HG03097 (cell line): ENCODE measurements at regions not wholly inside any gene's neighbourhood (a gene's known extent, or its start where the extent isn't known, plus 50 kb on each side); places are given as distances from the start of the nearest gene placed in this dataset.
"Not testable (repeated sequence)": the region's sequence is repeated elsewhere in the genome, so short reads cannot be mapped to it uniquely, and the experiment has no call there.

Experiments used
- ATAC-seq: cut with Tn5 transposase; IDR thresholded peaks from one replicate; pipeline ENCODE4 v1.9.1; 2021; ENCODE audit not compliant: unreplicated experiment, low FRiP score

DNA sequence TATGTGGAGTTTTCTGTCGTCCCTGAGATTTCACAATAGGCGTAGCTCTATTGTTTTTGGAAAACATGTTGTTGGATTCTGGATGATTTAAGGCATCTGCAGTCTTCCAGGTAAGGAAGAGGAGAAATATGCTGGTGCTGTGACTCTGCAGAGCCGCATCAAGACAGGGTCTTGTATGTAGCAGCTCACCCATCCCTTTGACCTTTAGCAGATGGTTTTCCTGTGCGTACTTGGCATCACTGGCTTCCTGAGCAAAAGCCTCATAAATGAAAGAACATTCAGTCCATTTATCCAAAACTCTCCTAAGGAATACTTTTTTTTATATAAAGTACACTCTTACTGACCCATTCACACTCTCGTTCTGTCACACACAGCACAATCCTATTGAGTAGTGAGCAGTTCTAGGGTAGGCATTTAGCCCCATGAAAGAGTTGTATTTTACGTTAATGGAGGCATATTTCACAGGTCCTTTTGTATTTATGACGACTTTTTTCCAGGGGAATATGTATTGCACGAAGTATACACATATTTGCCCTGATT lies 443.9 kb downstream of the STK39 start:
- ATAC-seq, result no peak

DNA sequence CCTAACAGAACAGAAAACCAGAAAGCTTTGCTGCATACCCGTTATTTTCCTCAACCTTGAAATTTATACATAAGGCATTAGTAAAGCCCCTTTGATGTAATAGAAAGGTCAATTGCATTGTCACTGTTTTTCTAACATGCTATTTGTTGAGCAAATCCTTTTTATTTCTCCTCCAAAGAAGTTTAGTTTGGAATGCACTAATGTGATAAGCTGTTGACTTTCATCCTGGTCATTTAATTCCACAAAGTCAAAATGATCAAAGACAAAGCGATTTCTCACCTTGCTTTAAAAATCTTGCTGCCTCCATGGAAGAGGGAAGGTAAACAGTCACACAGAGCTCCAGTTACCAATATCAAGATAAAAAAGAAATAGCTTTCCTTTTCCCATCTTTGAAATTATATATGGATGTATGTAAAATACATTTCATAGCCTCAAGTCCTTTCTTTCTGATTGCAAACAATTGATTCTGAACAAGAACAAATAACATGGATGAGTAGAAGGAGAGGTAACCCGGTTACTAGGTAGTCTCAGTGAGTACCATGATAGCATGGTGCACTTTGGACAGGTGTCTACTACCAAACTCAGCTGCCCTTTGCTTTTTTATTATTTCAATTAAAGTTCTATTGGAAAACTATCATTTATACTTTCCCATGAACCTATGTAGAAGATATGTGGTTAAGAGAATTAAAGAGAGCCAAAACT lies 452.7 kb downstream of the STK39 start:
- no peak for ATAC-seq

DNA sequence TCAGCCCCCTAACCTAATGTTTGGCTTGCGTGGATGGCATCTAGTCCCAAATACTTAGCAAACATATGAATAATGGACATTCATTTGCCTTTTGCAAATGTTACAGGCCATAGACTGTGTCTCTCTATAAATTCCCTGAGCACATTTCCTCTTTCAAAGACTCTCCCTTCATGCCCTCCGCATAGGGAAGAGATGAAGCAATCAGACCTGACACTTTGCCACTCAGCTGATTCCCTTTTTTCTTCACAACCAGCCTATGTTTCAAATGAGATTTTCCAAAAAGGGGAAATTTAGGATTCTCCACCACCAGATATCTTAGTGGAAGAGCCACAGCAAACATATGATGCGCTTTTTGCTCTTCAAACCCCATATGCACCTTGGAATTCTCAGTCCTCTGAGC lies 453.7 kb downstream of the STK39 start:
- no peak for ATAC-seq

DNA sequence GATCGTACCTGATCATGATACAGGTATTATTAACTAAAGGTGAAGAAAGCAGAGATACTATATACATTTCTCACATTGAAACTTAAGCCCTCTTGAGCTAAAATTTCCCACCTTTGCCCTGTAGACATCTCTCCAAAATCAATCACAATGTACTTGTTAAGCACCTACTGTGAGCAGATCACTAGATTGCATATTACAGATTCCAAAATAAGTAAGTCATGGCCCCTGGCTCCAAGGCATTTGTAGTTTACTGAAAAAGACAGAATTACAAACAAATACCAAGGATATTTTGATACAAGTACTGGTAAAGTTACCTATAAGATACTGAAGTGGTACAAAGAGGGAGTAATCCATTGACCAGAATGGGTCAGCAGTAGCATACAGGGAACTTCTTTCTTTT lies 455.3 kb downstream of the STK39 start:
- ATAC-seq, result no peak

DNA sequence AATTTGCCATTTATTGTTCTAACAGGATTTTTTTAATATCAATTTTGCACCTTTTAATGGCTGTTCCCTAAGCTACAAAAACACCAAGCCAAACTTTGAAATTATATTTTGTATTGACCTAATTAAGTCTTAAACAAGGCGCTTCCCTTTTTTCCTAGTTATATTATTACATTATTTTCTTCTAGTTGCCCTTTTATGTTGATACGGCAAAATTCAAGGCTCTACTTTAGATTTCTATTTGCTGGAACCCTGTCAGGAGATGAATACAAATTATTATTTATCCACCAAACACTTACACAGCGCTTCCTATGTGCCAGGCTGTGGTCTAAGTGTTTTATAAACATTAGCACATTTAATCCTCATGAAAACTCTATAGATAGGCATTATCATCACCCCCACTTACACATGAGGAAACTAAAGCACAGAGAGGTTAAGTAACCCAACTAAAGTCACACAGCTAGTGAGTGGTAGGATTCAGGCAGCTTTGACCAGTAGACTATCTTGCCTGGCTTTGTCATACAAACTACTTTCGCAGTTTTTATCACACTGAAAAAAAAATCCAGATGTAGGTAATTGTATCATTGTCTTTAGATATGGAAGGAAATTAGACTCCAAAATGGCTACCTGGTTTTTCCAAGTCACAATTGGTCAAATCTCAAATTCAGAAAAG lies 456.5 kb downstream of the STK39 start:
- no peak for ATAC-seq

DNA sequence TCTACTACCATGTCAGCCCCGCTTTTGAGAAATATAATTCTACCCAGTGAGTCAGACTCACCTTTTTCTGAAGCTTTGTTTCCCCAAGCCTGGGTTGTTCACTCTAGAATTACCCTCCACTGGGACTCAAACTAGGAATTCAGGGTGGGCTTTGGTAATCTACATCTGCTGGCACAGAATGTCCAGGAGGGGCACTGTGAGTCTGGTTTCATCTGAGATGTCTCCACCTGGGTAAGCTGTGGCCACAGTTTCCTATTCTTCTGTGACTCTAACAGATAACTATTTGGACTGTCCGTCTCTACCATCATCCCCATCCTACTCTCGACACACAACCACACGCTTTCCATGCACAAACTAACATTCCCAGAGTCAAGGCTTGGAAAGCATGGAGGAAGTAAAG lies 457.2 kb downstream of the STK39 start:
- ATAC-seq, result no peak

DNA sequence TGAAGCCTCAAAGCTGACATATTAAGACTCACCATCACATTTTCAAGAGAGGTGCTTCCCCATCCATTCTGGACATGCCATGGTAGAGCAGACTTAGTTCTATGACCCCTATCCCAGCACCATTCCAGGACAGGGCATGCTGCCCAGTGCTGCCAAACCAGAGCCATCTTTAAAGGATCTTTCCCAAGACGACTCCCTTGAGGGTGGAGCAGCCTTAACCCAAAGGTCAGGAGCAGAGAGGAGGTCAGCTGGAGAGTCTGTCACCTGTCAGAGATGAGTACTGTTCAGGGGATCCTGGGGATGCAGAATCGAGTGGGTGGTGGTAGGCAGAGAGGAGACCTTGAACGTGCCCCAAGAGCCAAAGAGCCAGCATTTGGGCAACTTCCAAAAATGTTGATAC lies 459.8 kb downstream of the STK39 start:
- ATAC-seq, result no peak

DNA sequence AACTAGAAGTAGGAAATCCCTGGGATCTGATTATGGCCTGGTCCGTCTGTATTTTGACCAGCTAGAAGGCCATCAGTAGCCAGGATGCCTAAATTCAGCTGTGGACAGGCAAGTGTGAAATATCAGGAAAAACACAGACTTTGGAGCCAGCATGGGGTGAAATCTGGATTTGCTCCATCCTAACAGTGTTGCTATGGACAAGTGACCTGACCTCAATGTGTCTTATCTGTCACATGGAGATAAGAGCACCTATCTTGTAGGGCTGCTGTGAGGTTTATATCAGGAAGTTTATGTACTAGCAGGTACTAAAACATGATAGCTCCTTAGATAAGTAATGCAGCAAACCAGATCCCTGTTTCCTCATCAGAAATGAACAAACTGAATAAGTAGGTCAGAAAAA lies 460.4 kb downstream of the STK39 start:
- ATAC-seq, result no peak

DNA sequence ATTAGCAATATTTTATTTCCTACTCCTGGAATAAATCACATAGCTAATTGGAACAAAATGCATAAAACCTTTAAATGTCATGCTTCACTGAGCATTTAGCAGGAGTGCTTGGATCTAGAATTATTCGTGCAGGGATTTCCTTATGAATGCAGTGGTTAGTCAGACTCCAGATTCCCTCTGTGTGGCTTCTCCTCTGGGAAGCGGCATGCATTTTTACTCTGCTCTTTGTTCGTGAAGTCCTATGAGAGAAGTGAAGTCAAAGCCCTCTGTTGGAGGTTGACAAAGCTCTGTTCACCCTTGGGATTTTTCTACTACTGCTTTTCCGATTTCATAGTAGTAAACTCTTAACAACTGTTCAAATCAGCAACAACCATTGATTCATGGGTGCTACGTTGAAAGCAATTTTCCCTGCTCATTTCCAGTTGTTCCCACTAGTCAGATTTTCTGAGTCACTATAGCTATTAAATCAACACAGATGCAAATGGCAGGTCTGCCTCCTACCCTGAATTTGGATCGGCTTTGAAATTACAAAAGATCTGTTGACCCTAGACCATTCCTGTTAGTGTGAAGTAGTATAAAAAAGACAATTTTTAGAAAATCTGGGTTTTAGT lies 461.7 kb downstream of the STK39 start:
- no peak for ATAC-seq

DNA sequence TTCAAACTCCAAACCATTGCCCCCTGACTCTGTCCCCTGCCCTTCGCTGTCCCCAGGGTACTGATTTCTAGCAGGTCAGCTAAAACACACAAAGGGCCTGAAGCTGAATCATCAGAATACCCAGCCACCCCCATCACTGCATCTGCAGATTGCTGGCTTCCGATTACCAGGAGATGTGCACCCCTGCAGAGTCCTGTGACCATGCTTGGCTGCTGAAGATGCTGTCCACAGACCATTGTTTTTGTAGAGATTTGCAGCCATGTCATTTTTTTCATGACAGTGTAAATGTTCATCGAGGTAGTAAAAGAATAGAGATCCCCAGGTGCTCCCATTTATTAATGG lies 463.3 kb downstream of the STK39 start:
- ATAC-seq, result no peak

DNA sequence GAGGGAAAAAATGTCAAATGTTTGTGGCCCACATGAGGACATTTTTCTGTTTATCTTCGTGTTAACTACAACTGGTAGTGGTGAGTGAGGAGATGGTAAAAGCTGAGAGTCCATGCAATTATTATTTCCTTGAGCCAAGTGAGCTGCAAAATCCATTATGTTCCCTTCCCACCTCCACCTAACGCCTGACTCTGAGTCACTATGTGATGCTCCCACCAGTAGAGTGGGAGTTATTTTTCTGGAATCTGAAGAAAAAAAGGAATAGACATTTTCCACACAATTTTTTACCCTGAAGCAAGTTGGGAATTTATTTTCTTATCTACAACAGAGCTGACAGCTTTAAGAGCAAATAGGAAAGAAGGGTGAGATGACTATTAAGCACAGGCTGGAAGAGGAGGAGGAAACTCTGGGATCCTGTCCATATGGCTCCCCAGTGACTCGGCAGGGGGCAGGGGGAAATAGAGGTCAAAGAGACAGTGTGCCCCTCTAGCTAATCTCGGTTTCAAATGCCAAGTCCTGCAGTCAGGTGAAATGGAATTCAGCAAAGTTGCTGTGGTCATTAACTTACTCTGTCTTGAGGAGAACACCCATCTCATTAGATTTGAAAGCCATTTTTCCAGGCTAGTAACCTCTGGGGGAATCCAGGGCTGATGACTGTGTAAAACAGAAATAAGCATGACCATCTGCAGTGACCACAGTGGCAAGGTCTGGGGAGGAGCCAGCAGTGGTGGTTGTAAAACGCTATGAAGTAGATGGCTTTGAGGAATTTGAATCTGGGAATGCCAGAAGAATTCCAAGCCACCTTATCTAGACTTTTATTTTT lies 463.9 kb downstream of the STK39 start:
- no peak for ATAC-seq

DNA sequence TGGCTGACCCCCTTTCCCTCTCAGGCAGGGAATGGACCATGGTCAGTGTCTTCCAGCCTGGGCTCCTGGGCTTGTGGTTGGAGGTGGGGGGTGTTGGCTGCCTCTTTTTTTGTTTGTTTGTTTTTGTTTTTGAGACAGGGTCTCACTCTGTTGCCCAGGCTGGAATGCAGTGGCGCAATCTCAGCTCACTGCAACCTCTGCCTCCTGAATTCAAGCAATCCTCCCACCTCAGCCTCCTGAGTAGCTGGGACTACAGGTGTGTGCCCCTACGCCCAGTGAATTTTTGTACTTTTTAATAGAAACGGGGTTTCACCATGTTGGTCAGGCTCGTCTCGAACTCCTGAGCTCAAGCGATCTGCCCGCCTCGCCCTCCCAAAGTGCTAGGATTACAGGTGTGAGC lies 465.8 kb downstream of the STK39 start:
- ATAC-seq, result not testable (repeated sequence)

DNA sequence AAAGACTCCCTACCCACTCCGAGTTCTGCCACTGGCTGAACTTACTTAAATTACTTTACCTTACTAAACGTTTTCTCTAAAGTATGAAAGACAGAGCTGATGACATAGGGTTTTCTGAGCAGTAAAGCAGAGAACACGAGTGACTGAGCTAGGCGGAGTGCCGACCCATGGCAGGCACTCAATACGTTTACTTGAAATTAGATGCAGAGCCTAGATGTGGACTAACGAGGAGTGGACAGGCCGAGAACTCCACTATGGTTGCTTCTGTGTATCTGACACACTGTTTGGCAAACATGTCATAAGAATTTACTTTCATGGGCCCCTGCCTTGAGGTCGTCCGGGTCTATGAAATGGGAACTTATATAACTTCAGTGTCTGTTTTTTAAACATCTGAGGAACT lies 471.0 kb downstream of the STK39 start:
- ATAC-seq, result no peak

DNA sequence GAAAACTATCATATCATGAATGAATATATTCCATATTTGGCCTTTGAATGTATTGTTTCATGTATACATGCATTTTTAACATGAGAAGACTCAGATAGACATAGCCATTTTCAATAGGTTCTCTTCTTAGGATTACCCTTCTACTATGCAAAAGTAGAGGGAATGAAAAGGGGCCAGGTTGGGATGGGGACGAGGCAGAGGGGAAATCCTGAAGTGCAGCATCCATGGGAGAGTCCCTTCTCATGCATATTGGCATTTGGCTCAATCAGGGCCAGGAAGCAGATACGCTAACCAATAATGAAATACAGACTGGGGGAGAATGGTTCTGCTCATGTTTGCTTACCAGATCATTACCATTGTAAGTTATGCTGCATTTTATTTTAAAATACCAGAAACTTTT lies 475.8 kb downstream of the STK39 start:
- no peak for ATAC-seq

DNA sequence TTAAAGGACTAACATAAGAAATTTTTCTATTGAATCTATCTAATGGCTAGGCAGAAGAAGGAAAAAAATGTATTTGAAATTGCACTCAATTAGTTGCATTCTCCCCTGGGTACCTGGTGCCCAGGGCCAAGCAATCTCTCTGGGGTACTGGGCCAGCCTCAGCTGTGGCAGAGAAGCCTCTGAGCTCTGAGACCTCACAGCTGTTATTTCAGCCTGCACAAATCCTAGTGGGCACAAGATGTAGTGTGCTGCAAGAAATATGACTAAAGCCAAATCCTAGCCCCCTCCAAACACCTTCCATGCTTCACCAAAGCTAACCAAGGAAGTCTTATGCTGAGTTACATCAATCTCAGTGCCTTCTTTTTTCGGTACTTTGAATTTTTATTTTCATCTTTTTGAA lies 478.4 kb downstream of the STK39 start:
- no peak for ATAC-seq

DNA sequence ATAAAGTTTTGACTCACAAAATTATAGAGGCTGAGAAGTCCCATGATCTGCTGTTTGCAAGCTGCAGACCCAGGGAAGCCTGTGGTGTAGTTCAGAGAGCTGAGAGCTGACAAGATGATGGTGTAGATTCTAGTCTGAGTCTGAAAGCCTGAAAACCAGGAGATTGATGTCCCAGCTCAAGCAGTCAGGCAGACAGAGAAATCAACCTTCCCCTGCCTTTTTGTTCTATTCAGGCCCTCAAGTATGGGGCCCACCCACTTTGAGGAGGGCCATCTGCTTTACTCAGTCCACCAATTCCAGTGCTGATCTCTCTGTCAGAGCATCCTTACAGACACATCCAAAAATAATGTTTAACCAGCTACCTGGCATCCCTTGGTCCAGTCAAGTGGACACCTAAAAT lies 479.6 kb downstream of the STK39 start:
- no peak for ATAC-seq

DNA sequence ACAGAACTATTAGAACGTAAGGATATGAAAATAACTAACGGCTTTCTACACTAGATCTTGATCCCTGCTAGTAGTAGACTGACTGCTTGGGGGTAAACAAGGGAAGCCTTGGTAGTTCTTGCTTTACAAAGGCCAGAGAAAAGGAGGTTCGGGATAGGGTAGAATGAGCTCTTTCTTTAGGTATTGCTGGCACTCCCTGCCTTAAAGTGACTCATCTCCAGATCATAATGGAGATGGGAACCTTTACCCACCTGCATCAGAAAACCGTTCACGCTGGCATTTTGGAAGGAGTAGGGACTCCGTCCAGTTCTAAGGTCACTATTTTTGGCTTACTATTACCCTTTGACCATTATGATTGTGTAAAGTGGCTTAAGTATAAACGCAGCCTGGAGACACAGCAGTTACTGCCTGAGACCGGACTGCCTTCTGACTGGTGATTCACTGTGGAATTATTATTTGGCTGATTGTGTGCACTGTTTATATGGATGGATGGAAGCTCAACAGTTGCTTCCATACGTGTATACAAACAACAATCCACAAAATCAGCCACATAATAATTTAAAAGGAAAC lies 482.5 kb downstream of the STK39 start:
- ATAC-seq, result no peak

DNA sequence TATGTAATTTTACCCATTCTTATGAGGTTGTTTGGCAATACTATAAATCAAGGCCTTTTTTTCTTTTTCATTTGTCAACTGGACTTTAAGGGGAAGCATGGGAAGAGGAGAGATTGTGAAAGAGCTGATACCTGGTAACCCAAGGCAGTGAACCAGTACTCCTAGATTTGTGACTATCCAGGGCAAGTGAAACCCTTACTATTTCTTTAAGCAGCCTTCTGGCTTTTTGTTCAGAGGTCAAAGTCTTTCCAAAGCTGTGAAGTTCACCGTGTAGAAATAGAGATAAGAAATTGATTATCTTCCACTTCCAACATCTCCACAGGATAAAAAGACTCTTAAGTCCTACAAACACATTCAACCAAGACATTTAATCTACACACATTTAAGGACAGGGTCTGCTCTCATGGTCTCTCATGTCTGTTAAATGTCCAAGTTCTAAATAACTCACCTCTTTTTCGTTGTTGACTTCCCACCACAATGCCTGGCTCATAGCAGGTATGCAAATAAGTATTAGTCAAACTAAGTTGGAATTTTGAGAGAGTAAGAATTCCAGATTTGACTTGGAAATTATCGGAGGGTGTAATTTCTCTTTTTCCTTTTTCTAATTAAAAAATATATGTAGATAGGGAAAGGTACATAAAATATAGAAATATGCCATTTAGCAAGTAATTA lies 485.8 kb downstream of the STK39 start:
- no peak for ATAC-seq

DNA sequence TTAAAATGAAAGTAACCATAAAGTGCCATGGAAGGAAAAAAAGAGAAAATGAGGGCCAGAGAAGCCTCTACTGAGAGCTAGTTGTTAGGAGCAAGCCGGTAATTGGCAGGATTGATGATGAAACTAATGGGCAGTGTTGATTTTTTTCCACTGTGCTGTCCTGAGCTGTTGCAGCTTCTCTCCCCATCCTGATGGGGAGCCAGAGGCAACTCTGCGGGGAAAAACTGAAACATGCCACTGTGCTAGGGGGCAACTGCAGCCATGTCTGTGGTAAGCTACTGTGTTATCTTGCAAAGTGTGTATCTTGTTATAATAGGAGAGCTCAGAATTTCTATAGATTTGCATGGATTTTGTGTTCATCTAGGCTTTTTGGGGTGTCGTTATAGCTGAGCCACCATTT lies 487.9 kb downstream of the STK39 start:
- no peak for ATAC-seq

DNA sequence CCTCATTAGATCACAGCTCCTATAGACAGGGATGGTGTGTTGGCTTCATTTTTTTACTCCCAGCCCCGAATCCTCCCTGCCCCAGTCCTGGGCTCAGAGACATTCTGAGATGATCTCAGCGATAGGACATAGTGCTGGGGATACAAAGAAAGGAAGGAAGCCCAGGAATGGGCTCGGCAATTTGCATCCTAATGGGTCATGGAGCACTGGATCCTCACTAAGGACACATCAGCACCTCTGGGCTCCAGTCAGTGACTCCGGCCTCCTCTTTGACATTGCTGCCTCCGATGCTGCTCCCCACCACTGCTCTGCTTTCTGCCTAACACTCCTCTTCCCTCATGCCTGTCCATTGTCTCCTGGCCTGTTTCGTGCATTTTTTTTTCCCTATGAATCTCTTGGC lies 489.1 kb downstream of the STK39 start:
- no peak for ATAC-seq
